ENCODE measurements at regions not wholly inside any gene's neighbourhood (a gene's known extent, or its start where the extent isn't known, plus 50 kb on each side); places are given as distances from the start of the nearest gene placed in this dataset.
"Not testable (repeated sequence)": the region's sequence is repeated elsewhere in the genome, so short reads cannot be mapped to it uniquely, and the experiment has no call there.

DNA sequence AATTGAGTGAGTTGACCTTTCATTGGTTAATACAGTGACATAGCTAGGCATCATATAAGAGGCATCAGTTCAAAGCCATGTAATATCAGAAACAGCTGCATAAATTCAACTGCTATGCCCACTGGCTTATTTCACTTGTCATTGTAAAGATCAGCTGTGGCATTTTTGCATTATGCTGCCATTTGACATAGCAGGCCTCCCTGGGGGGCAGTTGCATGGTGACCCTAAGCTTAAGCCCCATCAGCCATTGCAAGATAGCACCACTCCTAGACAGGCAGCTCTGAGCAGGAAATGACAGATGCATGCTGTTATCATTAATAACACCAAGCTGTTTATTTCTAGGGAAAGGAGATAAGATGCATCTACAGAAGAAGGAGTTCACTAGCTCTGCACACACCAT lies 233.4 kb upstream of the CNTNAP5 start:
- TF ChIP-seq EZH2 (IDR thresholded peaks at IDR 0.05; ENCODE audit: low read length, missing control alignments): no peak
- TF ChIP-seq CTCF (conservative IDR thresholded peaks at IDR 0.05 in 1 of 2, IDR thresholded peaks at IDR 0.05 in 1 of 2; ENCODE audit: low read depth in 1 of 2, low read length in 2 of 2): no peak
- no peak overlapping the region for H3K27ac ChIP-seq (ENCODE audit: insufficient read depth, low read length)
- H3K4me2 ChIP-seq (ENCODE audit: extremely low read depth, insufficient read depth, low read length): no peak overlapping the region

DNA sequence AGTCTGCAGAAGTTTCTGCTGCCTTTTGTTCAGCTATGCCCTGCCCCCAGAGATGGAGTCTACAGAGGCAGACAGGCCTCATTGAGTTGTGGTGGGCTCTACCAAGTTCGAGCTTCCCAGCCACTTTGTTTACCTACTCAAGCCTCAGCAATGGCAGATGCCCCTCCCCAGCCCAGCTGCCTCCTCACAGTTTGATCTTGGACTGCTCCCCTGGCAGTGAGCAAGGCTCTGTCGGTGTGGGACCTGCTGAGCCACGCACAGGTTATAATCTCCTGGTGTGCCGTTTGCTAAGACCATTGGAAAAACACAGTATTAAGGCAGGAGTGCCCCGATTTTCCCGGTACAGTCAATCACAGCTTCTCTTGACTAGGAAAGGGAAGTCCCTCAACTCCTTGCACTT lies 221.0 kb upstream of the CNTNAP5 start:
- not testable (repeated sequence) for H3K4me2 ChIP-seq (ENCODE audit: extremely low read depth, insufficient read depth, low read length); H3K4me3 ChIP-seq (replicated peaks in 1 of 4; ENCODE audit: control extremely low read depth in 1 of 4, insufficient read depth in 1 of 4, low read depth in 3 of 4, low read length in 4 of 4); H3K27ac ChIP-seq (ENCODE audit: insufficient read depth, low read length); H4K20me1 ChIP-seq (ENCODE audit: control insufficient read depth, extremely low read depth, insufficient read depth, low read length); H3K9ac ChIP-seq (ENCODE audit: insufficient read depth, low read length); DNase-seq (ENCODE audit: low read depth in 2 of 2); H3K79me2 ChIP-seq (ENCODE audit: control insufficient read depth, insufficient read depth, low read length); H2AFZ ChIP-seq (ENCODE audit: low read length); H3K4me1 ChIP-seq (ENCODE audit: control insufficient read depth, extremely low read depth, insufficient read depth, low read length); H3K27me3 ChIP-seq (ENCODE audit: control insufficient read depth, insufficient read depth, low read length); H3K36me3 ChIP-seq (ENCODE audit: control insufficient read depth, insufficient read depth, low read length); H3K9me3 ChIP-seq (ENCODE audit: control insufficient read depth, insufficient read depth, low read depth, low read length)

More for the DNA sequence above, 233.4 kb upstream of the CNTNAP5 start:
- DNase-seq (ENCODE audit: low read depth in 2 of 2): no peak
- H3K9ac ChIP-seq (ENCODE audit: insufficient read depth, low read length): no peak overlapping the region
- no peaks in the 10 kb centered on the region for H3K27me3 ChIP-seq (ENCODE audit: control insufficient read depth, insufficient read depth, low read length)
- H4K20me1 ChIP-seq (ENCODE audit: control insufficient read depth, extremely low read depth, insufficient read depth, low read length): no peaks in the 10 kb centered on the region
- H3K36me3 ChIP-seq (ENCODE audit: control insufficient read depth, insufficient read depth, low read length): no peaks in the 10 kb centered on the region
- no peaks in the 10 kb centered on the region for H3K79me2 ChIP-seq (ENCODE audit: control insufficient read depth, insufficient read depth, low read length)
- H3K9me3 ChIP-seq (ENCODE audit: control insufficient read depth, insufficient read depth, low read depth, low read length): no peaks in the 10 kb centered on the region
- H3K4me3 ChIP-seq (replicated peaks in 1 of 4; ENCODE audit: control extremely low read depth in 1 of 4, insufficient read depth in 1 of 4, low read depth in 3 of 4, low read length in 4 of 4): no peak overlapping the region
- no peaks in the 10 kb centered on the region for H3K4me1 ChIP-seq (ENCODE audit: control insufficient read depth, extremely low read depth, insufficient read depth, low read length)
- H2AFZ ChIP-seq (ENCODE audit: low read length): no peak overlapping the region

GRCh38 chr2:123805746-123806145 lies 219.3 kb upstream of the CNTNAP5 start:
- not testable (repeated sequence) for H3K27ac ChIP-seq (ENCODE audit: insufficient read depth, low read length); H3K4me2 ChIP-seq (ENCODE audit: extremely low read depth, insufficient read depth, low read length); H3K9me3 ChIP-seq (ENCODE audit: control insufficient read depth, insufficient read depth, low read depth, low read length); H3K27me3 ChIP-seq (ENCODE audit: control insufficient read depth, insufficient read depth, low read length); H3K36me3 ChIP-seq (ENCODE audit: control insufficient read depth, insufficient read depth, low read length); H3K4me1 ChIP-seq (ENCODE audit: control insufficient read depth, extremely low read depth, insufficient read depth, low read length); H4K20me1 ChIP-seq (ENCODE audit: control insufficient read depth, extremely low read depth, insufficient read depth, low read length); DNase-seq (ENCODE audit: low read depth in 2 of 2); H3K4me3 ChIP-seq (replicated peaks in 1 of 4; ENCODE audit: control extremely low read depth in 1 of 4, insufficient read depth in 1 of 4, low read depth in 3 of 4, low read length in 4 of 4); H3K9ac ChIP-seq (ENCODE audit: insufficient read depth, low read length); H3K79me2 ChIP-seq (ENCODE audit: control insufficient read depth, insufficient read depth, low read length); H2AFZ ChIP-seq (ENCODE audit: low read length)

- TF ChIP-seq CTCF (conservative IDR thresholded peaks at IDR 0.05 in 1 of 2, IDR thresholded peaks at IDR 0.05 in 1 of 2; ENCODE audit: low read depth in 1 of 2, low read length in 2 of 2) (no peak), EZH2 (IDR thresholded peaks at IDR 0.05; ENCODE audit: low read length, missing control alignments) (no peak)
- Histone ChIP-seq H3K79me2 (ENCODE audit: control insufficient read depth, insufficient read depth, low read length) (no peaks in the 10 kb centered on the region), H4K20me1 (ENCODE audit: control insufficient read depth, extremely low read depth, insufficient read depth, low read length) (no peaks in the 10 kb centered on the region), H3K9ac (ENCODE audit: insufficient read depth, low read length) (no peak overlapping the region), H3K4me1 (ENCODE audit: control insufficient read depth, extremely low read depth, insufficient read depth, low read length) (no peaks in the 10 kb centered on the region), H3K4me2 (ENCODE audit: extremely low read depth, insufficient read depth, low read length) (no peak overlapping the region), H3K36me3 (ENCODE audit: control insufficient read depth, insufficient read depth, low read length) (no peaks in the 10 kb centered on the region), H3K9me3 (ENCODE audit: control insufficient read depth, insufficient read depth, low read depth, low read length) (no peaks in the 10 kb centered on the region), H3K27me3 (ENCODE audit: control insufficient read depth, insufficient read depth, low read length) (no peaks in the 10 kb centered on the region), H2AFZ (ENCODE audit: low read length) (no peak overlapping the region), H3K4me3 (replicated peaks in 1 of 4; ENCODE audit: control extremely low read depth in 1 of 4, insufficient read depth in 1 of 4, low read depth in 3 of 4, low read length in 4 of 4) (no peak overlapping the region), H3K27ac (ENCODE audit: insufficient read depth, low read length) (no peak overlapping the region)
- no peak for DNase-seq (ENCODE audit: low read depth in 2 of 2)
Measured at GRCh38 chr2:123808243-123808642, 216.8 kb upstream of the CNTNAP5 start.
